ENCODE measurements at regions not wholly inside any gene's neighbourhood (a gene's known extent, or its start where the extent isn't known, plus 50 kb on each side); places are given as distances from the start of the nearest gene placed in this dataset.

GRCh38 chr4:59925290-59925689 is 1274.8 kb upstream of the ADGRL3 start:
- CTCF ChIA-PET: no interaction called here
- POLR2A ChIA-PET (ENCODE audit: low non-redundant PET): no interaction called here
- DNase-seq (ENCODE audit: low spot score): no peak
- no peak for TF ChIP-seq CTCF (conservative IDR thresholded peaks at IDR 0.05; ENCODE audit: low read depth)
- 0 out of 2 replicates have a peak overlapping the region, but pooled peaks have one; percentile 15 for H3K27ac ChIP-seq

GRCh38 chr4:59936566-59936965 is 1263.6 kb upstream of the ADGRL3 start:
- POLR2A ChIA-PET (ENCODE audit: low non-redundant PET): no interaction called here
- no peak for DNase-seq (ENCODE audit: low spot score)
- TF ChIP-seq CTCF (conservative IDR thresholded peaks at IDR 0.05; ENCODE audit: low read depth): no peak
- CTCF ChIA-PET: no interaction called here
- no peak overlapping the region for H3K27ac ChIP-seq

- no peak for DNase-seq (ENCODE audit: low spot score)
- no peak overlapping the region for H3K27ac ChIP-seq
- TF ChIP-seq CTCF (conservative IDR thresholded peaks at IDR 0.05; ENCODE audit: low read depth): no peak
- ChIA-PET CTCF (no interaction called here), POLR2A (ENCODE audit: low non-redundant PET) (no interaction called here)
Observed at GRCh38 chr4:59938166-59938565, 1262.0 kb upstream of the ADGRL3 start.

GRCh38 chr4:59945277-59945676 is 1254.8 kb upstream of the ADGRL3 start:
- TF ChIP-seq CTCF (conservative IDR thresholded peaks at IDR 0.05; ENCODE audit: low read depth): no peak
- POLR2A ChIA-PET (ENCODE audit: low non-redundant PET): no interaction called here
- CTCF ChIA-PET: no interaction called here
- H3K27ac ChIP-seq: no peak overlapping the region
- DNase-seq (ENCODE audit: low spot score): peak; percentile 20

GRCh38 chr4:59945716-59946115 is 1254.4 kb upstream of the ADGRL3 start:
- no peak overlapping the region for H3K27ac ChIP-seq
- no peak for TF ChIP-seq CTCF (conservative IDR thresholded peaks at IDR 0.05; ENCODE audit: low read depth)
- CTCF ChIA-PET: no interaction called here
- peak; percentile 53 for DNase-seq (ENCODE audit: low spot score)
- POLR2A ChIA-PET (ENCODE audit: low non-redundant PET): no interaction called here

GRCh38 chr4:59956366-59956765 is 1243.8 kb upstream of the ADGRL3 start:
- DNase-seq (ENCODE audit: low spot score): no peak
- no peak for TF ChIP-seq CTCF (conservative IDR thresholded peaks at IDR 0.05; ENCODE audit: low read depth)
- POLR2A ChIA-PET (ENCODE audit: low non-redundant PET): no interaction called here
- CTCF ChIA-PET: no interaction called here
- H3K27ac ChIP-seq: no peak overlapping the region

- no peak for TF ChIP-seq CTCF (conservative IDR thresholded peaks at IDR 0.05; ENCODE audit: low read depth)
- POLR2A ChIA-PET (ENCODE audit: low non-redundant PET): no interaction called here
- no peak for DNase-seq (ENCODE audit: low spot score)
- no peak overlapping the region for H3K27ac ChIP-seq
- CTCF ChIA-PET: no interaction called here
Observed at GRCh38 chr4:59960143-59960542, 1240.0 kb upstream of the ADGRL3 start.

Measured in RWPE1 (cell line).